ENCODE measurements at regions not wholly inside any gene's neighbourhood (a gene's known extent, or its start where the extent isn't known, plus 50 kb on each side); places are given as distances from the start of the nearest gene placed in this dataset.

DNA sequence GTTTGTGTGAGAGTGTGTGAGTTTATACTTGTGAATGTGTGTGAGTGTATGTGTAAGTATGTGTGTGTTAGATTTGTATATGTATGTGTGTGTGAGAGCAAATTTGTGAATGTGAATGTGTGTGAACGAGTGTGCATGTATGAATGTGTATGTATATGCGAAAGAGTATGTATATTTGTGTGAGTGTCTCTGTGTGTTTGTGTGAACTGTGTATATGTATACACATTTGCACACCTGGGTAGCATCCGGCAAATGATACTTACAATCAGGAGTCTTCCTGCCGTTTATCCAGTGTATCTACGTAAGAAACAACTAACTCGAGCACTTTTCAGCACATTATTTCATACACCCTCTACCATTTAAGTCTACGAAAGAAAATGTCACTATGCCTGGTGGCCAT lies 487.4 kb downstream of the TNS3 start:
- H3K4me3 ChIP-seq (ENCODE audit: low read depth, low read length) = no peak overlapping the region
- TF ChIP-seq, protein P1, sequence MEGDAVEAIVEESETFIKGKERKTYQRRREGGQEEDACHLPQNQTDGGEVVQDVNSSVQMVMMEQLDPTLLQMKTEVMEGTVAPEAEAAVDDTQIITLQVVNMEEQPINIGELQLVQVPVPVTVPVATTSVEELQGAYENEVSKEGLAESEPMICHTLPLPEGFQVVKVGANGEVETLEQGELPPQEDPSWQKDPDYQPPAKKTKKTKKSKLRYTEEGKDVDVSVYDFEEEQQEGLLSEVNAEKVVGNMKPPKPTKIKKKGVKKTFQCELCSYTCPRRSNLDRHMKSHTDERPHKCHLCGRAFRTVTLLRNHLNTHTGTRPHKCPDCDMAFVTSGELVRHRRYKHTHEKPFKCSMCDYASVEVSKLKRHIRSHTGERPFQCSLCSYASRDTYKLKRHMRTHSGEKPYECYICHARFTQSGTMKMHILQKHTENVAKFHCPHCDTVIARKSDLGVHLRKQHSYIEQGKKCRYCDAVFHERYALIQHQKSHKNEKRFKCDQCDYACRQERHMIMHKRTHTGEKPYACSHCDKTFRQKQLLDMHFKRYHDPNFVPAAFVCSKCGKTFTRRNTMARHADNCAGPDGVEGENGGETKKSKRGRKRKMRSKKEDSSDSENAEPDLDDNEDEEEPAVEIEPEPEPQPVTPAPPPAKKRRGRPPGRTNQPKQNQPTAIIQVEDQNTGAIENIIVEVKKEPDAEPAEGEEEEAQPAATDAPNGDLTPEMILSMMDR (IDR thresholded peaks at IDR 0.05; ENCODE audit: low read depth, low read length, missing control alignments) = no peak
- no peak for DNase-seq (ENCODE audit: low read depth)

DNA sequence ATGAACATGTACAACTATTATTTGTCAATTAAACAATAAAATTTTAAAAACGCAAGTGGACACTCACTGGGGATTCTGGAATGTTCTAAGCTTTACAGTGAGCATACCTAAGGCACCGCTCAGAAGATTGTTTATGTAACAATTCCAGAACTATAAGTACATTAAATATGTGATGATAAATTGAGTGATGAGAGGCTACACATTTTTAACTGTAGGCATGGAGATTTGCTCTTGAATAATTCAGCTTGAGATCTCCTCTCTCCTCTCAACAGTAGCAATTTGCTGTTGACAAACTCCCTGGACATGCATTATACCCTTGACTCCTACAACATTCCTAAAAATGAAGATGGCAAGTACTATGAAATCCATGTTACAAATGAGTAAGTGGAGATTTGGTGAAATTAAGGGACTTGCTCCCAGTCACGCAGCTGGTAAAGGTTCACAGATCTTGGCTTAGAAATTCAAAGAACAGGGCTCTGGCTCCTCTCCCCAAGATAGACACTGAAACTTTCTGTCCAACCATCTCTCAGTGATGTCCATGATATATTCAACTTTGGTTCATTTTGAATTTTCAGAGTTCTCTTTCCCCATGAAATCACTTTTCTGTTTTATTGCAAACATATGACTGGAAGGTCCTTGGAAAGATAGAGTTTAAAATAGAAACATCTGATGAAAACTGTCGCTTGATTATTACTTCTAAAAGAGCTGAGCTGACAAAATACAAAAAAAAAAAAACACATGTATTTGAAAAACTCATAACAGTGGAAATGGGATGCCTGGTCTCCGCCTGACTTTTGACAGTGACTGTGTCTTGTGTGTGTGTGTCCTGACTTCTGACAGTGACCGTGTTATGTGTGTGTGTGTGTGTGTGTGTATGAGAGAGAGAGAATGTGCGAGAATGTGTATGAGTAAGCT lies 488.3 kb downstream of the TNS3 start:
- H3K4me3 ChIP-seq (ENCODE audit: low read depth, low read length) = no peak overlapping the region
- DNase-seq (ENCODE audit: low read depth) = no peak
- TF ChIP-seq, protein P1 (IDR thresholded peaks at IDR 0.05; ENCODE audit: low read depth, low read length, missing control alignments) = no peak

DNA sequence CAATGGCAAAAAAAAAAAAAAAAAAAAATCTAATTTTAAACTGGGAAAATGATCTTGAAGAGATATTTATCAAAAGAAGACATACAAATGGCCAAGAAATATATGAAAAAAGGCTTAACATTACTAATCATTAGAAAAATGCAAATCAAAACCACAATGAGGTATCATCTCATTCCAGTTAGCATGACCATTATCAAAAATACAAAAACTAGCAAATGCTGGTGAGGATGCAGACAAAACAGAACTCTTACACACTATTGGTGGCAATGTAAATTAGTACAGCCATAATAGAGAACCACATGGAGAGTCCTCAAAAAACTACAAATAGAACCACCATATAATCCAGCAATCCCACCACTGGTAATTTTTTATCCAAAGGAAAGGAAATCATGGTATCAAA lies 489.6 kb downstream of the TNS3 start:
- DNase-seq (ENCODE audit: low read depth) = no peak
- H3K4me3 ChIP-seq (ENCODE audit: low read depth, low read length) = no peak overlapping the region
- TF ChIP-seq, protein P1 (IDR thresholded peaks at IDR 0.05; ENCODE audit: low read depth, low read length, missing control alignments) = no peak

DNA sequence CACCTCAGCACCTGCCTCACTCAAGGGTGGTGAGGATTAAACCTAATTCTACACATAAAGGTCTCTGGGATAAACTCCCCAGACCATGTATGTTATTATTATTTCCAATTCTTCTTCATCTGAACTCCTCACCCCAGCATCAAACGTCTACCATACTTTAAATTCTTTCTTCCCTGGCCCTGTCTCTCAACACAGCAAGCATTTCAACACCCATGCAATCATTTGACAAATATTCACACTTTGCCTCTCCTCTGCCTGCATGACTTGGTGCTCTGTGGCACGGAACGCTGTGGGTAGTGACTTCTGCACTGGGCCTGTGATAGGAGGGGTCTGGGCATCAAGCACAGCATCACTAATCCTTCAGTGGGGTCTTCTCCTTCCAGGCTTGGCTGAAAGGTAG lies 490.8 kb downstream of the TNS3 start:
- TF ChIP-seq, protein P1 (IDR thresholded peaks at IDR 0.05; ENCODE audit: low read depth, low read length, missing control alignments) = no peak
- H3K4me3 ChIP-seq (ENCODE audit: low read depth, low read length) = no peak overlapping the region
- DNase-seq (ENCODE audit: low read depth) = no peak

DNA sequence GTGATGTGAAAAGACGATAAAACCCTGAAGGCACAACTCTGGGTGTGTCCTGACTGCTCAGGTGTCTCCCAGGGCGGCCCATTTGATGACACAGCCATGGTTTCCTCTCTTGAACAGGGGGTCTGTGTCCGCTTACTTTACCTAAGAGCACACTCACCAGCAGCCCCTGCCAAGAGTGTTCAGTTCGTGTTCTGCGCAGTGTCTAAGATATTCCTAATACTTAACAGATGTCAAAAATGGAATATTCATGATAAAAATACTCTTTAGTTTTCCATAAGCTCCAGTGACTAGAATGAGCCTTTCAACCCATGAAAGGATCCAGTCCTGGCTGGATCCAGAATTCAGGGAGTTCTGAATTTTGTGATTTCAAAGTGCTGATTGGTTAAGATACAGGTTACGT lies 492.4 kb downstream of the TNS3 start:
- DNase-seq (ENCODE audit: low read depth) = no peak
- TF ChIP-seq, protein P1 (IDR thresholded peaks at IDR 0.05; ENCODE audit: low read depth, low read length, missing control alignments) = no peak
- H3K4me3 ChIP-seq (ENCODE audit: low read depth, low read length) = no peak overlapping the region

DNA sequence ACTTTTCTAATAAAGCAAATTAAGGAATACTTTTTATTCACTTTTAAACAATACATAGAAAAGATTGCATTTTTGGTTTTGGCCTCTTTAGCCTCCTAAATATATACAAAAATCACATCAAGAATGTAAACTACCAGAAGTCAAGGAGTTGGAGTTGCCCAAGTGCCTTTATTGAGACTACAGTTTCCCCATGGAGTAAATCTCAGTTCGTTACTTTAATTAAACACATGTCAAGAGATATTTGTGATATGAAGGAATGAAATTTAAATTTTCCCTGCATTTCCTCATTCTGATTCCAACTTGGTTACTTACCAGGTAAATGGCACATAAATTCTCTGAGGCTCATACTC lies 492.9 kb downstream of the TNS3 start:
- DNase-seq (ENCODE audit: low read depth) = no peak
- TF ChIP-seq, protein P1 (IDR thresholded peaks at IDR 0.05; ENCODE audit: low read depth, low read length, missing control alignments) = no peak
- H3K4me3 ChIP-seq (ENCODE audit: low read depth, low read length) = no peak overlapping the region
